8988T (cell line): ENCODE measurements at regions not wholly inside any gene's neighbourhood (a gene's known extent, or its start where the extent isn't known, plus 50 kb on each side); places are given as distances from the start of the nearest gene placed in this dataset.
A peak's percentile ranks its signal among the peaks of the same experiment; 100 is the strongest.
"Not testable (repeated sequence)": the region's sequence is repeated elsewhere in the genome, so short reads cannot be mapped to it uniquely, and the experiment has no call there.

ENCODE experiments used
- DNase-seq: peaks from one replicate; pipeline ENCODE4 v3.0.0; 2011

GRCh38 chr5:97489010-97489840 is 306.2 kb upstream of the RIOK2 start:
- DNase-seq: no peak

GRCh38 chr5:97494465-97494864 is 311.4 kb upstream of the RIOK2 start:
- no peak for DNase-seq

- DNase-seq: no peak
These were observed 312.3 kb upstream of the RIOK2 start for GRCh38 chr5:97495301-97495700.

GRCh38 chr5:97496037-97496436 is 313.0 kb upstream of the RIOK2 start:
- no peak for DNase-seq

GRCh38 chr5:97498657-97499056 is 315.6 kb upstream of the RIOK2 start:
- no peak for DNase-seq

- DNase-seq: no peak
These were observed 316.6 kb upstream of the RIOK2 start for GRCh38 chr5:97499605-97500004.

GRCh38 chr5:97501286-97501964 is 318.4 kb upstream of the RIOK2 start:
- DNase-seq: no peak

- no peak for DNase-seq
These were observed 318.9 kb upstream of the RIOK2 start for GRCh38 chr5:97501965-97502305.

- DNase-seq: no peak
These were observed 325.8 kb upstream of the RIOK2 start for GRCh38 chr5:97508864-97509263.

GRCh38 chr5:97519565-97519964 is 336.5 kb upstream of the RIOK2 start:
- DNase-seq: not testable (repeated sequence)

GRCh38 chr5:97523336-97523735 is 340.3 kb upstream of the RIOK2 start:
- DNase-seq: not testable (repeated sequence)

GRCh38 chr5:97525780-97526179 is 342.7 kb upstream of the RIOK2 start:
- no peak for DNase-seq

- no peak for DNase-seq
These were observed 345.9 kb upstream of the RIOK2 start for GRCh38 chr5:97528941-97529340.

GRCh38 chr5:97529354-97529985 is 346.4 kb upstream of the RIOK2 start:
- DNase-seq: no peak

GRCh38 chr5:97531549-97531948 is 348.5 kb upstream of the RIOK2 start:
- no peak for DNase-seq

GRCh38 chr5:97534166-97534565 is 351.1 kb upstream of the RIOK2 start:
- DNase-seq: peak; percentile 15

GRCh38 chr5:97536683-97537082 is 353.6 kb upstream of the RIOK2 start:
- DNase-seq: no peak

- no peak for DNase-seq
These were observed 355.9 kb upstream of the RIOK2 start for GRCh38 chr5:97538912-97539311.

GRCh38 chr5:97541864-97542263 is 358.8 kb upstream of the RIOK2 start:
- DNase-seq: no peak

- DNase-seq: no peak
These were observed 359.4 kb upstream of the RIOK2 start for GRCh38 chr5:97542469-97542868.

- no peak for DNase-seq
These were observed 360.1 kb upstream of the RIOK2 start for GRCh38 chr5:97543166-97543565.

GRCh38 chr5:97544240-97544639 is 361.2 kb upstream of the RIOK2 start:
- no peak for DNase-seq

GRCh38 chr5:97544678-97545077 is 361.6 kb upstream of the RIOK2 start:
- no peak for DNase-seq

- DNase-seq: no peak
These were observed 362.4 kb upstream of the RIOK2 start for GRCh38 chr5:97545446-97545845.
